GM23338 (cell line): ENCODE measurements at regions not wholly inside any gene's neighbourhood (a gene's known extent, or its start where the extent isn't known, plus 50 kb on each side); places are given as distances from the start of the nearest gene placed in this dataset.

Source experiments
- ATAC-seq: fragments of 200-7000 bp; cut with Tn5 transposase; 3 replicates; pipeline ENCODE4 v1.9.1; 2020
- DNase-seq: peaks from one replicate; pipeline ENCODE4 v3.0.0-alpha.2; 2015; ENCODE audit warnings: low spot score
- H2AFZ ChIP-seq: fragments of 200-600 bp; sonication (generic); 2 replicates; pipeline ENCODE4 v1.8.0; 2016; ENCODE audit warnings: antibody characterized with exemption, mild to moderate bottlenecking, moderate library complexity
- H3F3A ChIP-seq: fragments of 200-600 bp; sonication (generic); replicated peaks from 2 replicates; pipeline ENCODE4 v1.8.0; 2017; ENCODE audit warnings: antibody characterized with exemption, mixed run types, low read depth
- H3K27ac ChIP-seq: fragments of 200-600 bp; sonication (generic); 2 replicates; pipeline ENCODE4 v1.6.1; 2016; ENCODE audit warnings: low read depth
- H3K27me3 ChIP-seq: fragments of 200-600 bp; sonication (generic); 2 replicates; pipeline ENCODE4 v1.8.0; 2016; ENCODE audit warnings: mild to moderate bottlenecking, mixed run types, moderate library complexity; ENCODE audit not compliant: insufficient read depth
- H3K36me3 ChIP-seq: fragments of 200-600 bp; sonication (generic); 2 replicates; pipeline ENCODE4 v1.8.0; 2016; ENCODE audit warnings: mild to moderate bottlenecking; ENCODE audit not compliant: insufficient read depth
- H3K4me1 ChIP-seq: fragments of 200-600 bp; sonication (generic); 2 replicates; pipeline ENCODE4 v1.8.0; 2016; ENCODE audit warnings: mild to moderate bottlenecking, moderate library complexity; ENCODE audit not compliant: insufficient read depth
- H3K4me2 ChIP-seq: fragments of 200-600 bp; sonication (generic); 2 replicates; pipeline ENCODE4 v1.7.1; 2017; ENCODE audit warnings: mixed run types
- H3K4me3 ChIP-seq: fragments of 200-600 bp; sonication (generic); 2 replicates; pipeline ENCODE4 v1.6.1; 2016; ENCODE audit warnings: mixed run types
- H3K79me2 ChIP-seq: fragments of 200-600 bp; sonication (generic); replicated peaks from 2 replicates; pipeline ENCODE4 v1.8.0; 2017; ENCODE audit warnings: mild to moderate bottlenecking; ENCODE audit not compliant: insufficient read depth
- H3K9me2 ChIP-seq: fragments of 200-600 bp; sonication (generic); 2 replicates; pipeline ENCODE4 v1.8.0; 2017; ENCODE audit not compliant: insufficient read depth
- H4K20me1 ChIP-seq: fragments of 200-600 bp; sonication (generic); replicated peaks from 2 replicates; pipeline ENCODE4 v1.8.0; 2017; ENCODE audit warnings: mild to moderate bottlenecking; ENCODE audit not compliant: insufficient read depth
- H3K27ac Mint-ChIP-seq: 2 replicates; pipeline ENCODE4 v1.8.0; 2020; ENCODE audit warnings: inconsistent platforms, mild to moderate bottlenecking, moderate library complexity, mixed read lengths
- H3K27me3 Mint-ChIP-seq: 3 replicates; pipeline ENCODE4 v1.8.0; 2022; ENCODE audit warnings: low read depth, mild to moderate bottlenecking, moderate library complexity, mixed read lengths, inconsistent platforms; ENCODE audit not compliant: insufficient read depth, poor library complexity
- H3K36me3 Mint-ChIP-seq: 3 replicates; pipeline ENCODE4 v1.8.0; 2021; ENCODE audit warnings: low read depth, mild to moderate bottlenecking, inconsistent platforms, moderate library complexity, mixed read lengths
- H3K4me1 Mint-ChIP-seq: 3 replicates; pipeline ENCODE4 v1.8.0; 2020; ENCODE audit warnings: mild to moderate bottlenecking, inconsistent platforms, mixed read lengths
- H3K4me3 Mint-ChIP-seq: 3 replicates; pipeline ENCODE4 v1.8.0; 2021; ENCODE audit warnings: moderate library complexity, mild to moderate bottlenecking, inconsistent platforms, mixed read lengths
- H3K9me3 Mint-ChIP-seq: 3 replicates; pipeline ENCODE4 v1.8.0; 2020; ENCODE audit warnings: moderate library complexity, mild to moderate bottlenecking, inconsistent platforms, mixed read lengths
- CREB1 ChIP-seq: fragments of 250-450 bp; sonication (Bioruptor Pico); IDR thresholded peaks from 2 replicates; pipeline ENCODE4 v1.5.0; 2020; ENCODE audit warnings: low read depth, mild to moderate bottlenecking, moderate library complexity
- CTCF ChIP-seq, 2 experiments: fragments of 200-600 bp in 1 of 2; sonication (generic) in 1 of 2; conservative IDR thresholded peaks; 2 replicates each; pipeline versions ENCODE4 v1.5.1 to v1.6.1; 2016 to 2017; ENCODE audit warnings: antibody characterized with exemption in 2 of 2, low read depth in 2 of 2, mild to moderate bottlenecking in 2 of 2, moderate library complexity in 1 of 2
- ETS1 ChIP-seq: IDR thresholded peaks from 2 replicates; pipeline ENCODE4 v1.6.1; 2016; ENCODE audit warnings: antibody characterized with exemption
- EZH2 ChIP-seq: fragments of 200-600 bp; sonication (generic); IDR thresholded peaks from one replicate; pipeline ENCODE4 v1.8.0; 2017; ENCODE audit warnings: antibody characterized with exemption, mild to moderate bottlenecking, low read depth; ENCODE audit not compliant: unreplicated experiment
- EZH2phosphoT487 ChIP-seq: fragments of 200-600 bp; sonication (generic); IDR thresholded peaks from one replicate; pipeline ENCODE4 v1.8.1; 2018; ENCODE audit warnings: antibody characterized with exemption; ENCODE audit not compliant: unreplicated experiment
- JUNB ChIP-seq: IDR thresholded peaks from one replicate; pipeline ENCODE4 v1.6.1; 2016; ENCODE audit warnings: antibody characterized with exemption; ENCODE audit not compliant: unreplicated experiment
- POLR2AphosphoS5 ChIP-seq: IDR thresholded peaks from 2 replicates; pipeline ENCODE4 v1.6.1; 2016; ENCODE audit warnings: antibody characterized with exemption, low read depth
- STAT1 ChIP-seq: IDR thresholded peaks from one replicate; pipeline ENCODE4 v1.6.1; 2016; ENCODE audit warnings: antibody characterized with exemption; ENCODE audit not compliant: unreplicated experiment
- ZNF114 ChIP-seq: fragments of 250-450 bp; sonication (Bioruptor Pico); IDR thresholded peaks from 2 replicates; pipeline ENCODE4 v1.5.0; 2020; ENCODE audit warnings: mild to moderate bottlenecking, moderate library complexity
- ZNF331 ChIP-seq: fragments of 250-450 bp; sonication (Bioruptor Pico); IDR thresholded peaks from 2 replicates; pipeline ENCODE4 v1.5.0; 2020; ENCODE audit warnings: low read depth, mild to moderate bottlenecking, moderate library complexity
- TF ChIP-seq, protein P1 (sequence below): IDR thresholded peaks from one replicate; pipeline ENCODE4 v1.6.1; 2018; ENCODE audit warnings: antibody characterized with exemption; ENCODE audit not compliant: unreplicated experiment
- TF ChIP-seq, protein P2 (sequence below): fragments of 250-450 bp; sonication (Bioruptor Pico); IDR thresholded peaks from 2 replicates; pipeline ENCODE4 v1.5.0; 2020; ENCODE audit warnings: mild to moderate bottlenecking, moderate library complexity

DNA sequence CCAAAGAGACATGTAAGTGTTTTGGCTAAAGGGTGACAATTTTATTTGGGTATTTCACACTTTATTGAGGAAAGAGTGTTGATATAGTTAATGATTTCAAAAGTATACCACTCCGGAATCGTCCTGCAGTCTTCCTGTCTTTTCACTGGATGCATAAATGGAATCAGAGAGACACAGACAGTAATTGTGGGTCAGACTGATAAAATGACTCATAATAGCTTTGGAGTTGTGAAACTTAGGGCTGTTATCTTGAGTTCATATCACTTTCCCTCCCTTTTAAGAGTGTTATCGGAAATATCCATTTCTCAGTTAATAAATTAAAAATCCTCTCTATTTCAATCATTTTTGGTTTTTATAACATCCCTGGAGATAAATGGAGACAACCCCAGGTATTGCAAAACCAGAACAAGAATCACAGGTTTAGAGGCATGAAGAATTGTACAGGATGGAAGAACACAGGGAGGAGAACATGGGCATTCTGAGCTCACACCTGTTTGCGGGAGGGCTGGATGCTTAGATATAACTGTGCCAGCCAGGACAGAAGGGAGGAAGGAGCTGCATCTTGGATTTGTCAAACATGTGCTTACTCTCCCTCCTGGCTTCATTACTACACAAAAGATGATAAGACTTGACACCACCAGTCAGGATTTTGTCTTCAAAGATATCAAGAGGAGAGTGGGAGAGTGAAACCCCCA is 185.4 kb downstream of the LMO4 start (continued):
- TF ChIP-seq STAT1 (no peak), POLR2AphosphoS5 (no peak), ZNF331 (CRISPR knock-in tag) (no peak), EZH2 (no peak), ZNF114 (CRISPR knock-in tag) (no peak), CREB1 (CRISPR knock-in tag) (no peak), JUNB (no peak)
- TF ChIP-seq, protein P1, sequence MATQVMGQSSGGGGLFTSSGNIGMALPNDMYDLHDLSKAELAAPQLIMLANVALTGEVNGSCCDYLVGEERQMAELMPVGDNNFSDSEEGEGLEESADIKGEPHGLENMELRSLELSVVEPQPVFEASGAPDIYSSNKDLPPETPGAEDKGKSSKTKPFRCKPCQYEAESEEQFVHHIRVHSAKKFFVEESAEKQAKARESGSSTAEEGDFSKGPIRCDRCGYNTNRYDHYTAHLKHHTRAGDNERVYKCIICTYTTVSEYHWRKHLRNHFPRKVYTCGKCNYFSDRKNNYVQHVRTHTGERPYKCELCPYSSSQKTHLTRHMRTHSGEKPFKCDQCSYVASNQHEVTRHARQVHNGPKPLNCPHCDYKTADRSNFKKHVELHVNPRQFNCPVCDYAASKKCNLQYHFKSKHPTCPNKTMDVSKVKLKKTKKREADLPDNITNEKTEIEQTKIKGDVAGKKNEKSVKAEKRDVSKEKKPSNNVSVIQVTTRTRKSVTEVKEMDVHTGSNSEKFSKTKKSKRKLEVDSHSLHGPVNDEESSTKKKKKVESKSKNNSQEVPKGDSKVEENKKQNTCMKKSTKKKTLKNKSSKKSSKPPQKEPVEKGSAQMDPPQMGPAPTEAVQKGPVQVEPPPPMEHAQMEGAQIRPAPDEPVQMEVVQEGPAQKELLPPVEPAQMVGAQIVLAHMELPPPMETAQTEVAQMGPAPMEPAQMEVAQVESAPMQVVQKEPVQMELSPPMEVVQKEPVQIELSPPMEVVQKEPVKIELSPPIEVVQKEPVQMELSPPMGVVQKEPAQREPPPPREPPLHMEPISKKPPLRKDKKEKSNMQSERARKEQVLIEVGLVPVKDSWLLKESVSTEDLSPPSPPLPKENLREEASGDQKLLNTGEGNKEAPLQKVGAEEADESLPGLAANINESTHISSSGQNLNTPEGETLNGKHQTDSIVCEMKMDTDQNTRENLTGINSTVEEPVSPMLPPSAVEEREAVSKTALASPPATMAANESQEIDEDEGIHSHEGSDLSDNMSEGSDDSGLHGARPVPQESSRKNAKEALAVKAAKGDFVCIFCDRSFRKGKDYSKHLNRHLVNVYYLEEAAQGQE = no peak

DNA sequence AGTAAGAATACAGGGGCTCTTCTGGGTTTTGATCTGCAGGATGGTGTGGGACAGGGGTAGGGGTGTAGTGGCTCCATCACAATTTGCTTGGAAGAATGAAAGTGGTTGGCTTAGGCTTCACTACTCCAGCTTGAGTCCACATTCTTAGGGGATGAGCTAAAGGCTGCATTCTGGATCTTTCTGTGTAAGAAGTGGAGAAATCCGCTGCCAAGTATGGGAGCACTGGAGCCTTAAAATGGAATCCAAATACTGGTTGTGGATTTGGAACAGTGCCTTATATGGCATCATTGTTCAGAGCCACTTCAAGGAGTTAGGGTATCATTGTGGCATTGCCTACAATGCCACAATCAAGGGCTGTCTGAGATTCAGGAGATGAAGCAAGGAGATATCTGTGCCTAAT is 187.1 kb downstream of the LMO4 start:
- Mint-ChIP-seq H3K4me3 (no peak overlapping the region), H3K27me3 (no peaks in the 10 kb centered on the region)

More for the DNA sequence above, 187.1 kb downstream of the LMO4 start:
- Mint-ChIP-seq H3K27ac (no peak overlapping the region), H3K4me1 (peaks cover 5% of the 10 kb centered on the region; the same call in 2 of the 3 replicates), H3K9me3 (no peaks in the 10 kb centered on the region), H3K36me3 (no peaks in the 10 kb centered on the region)
- ATAC-seq (no peak), DNase-seq (no peak)
- no peak overlapping the region for H3K4me2 ChIP-seq
- TF ChIP-seq, protein P2, sequence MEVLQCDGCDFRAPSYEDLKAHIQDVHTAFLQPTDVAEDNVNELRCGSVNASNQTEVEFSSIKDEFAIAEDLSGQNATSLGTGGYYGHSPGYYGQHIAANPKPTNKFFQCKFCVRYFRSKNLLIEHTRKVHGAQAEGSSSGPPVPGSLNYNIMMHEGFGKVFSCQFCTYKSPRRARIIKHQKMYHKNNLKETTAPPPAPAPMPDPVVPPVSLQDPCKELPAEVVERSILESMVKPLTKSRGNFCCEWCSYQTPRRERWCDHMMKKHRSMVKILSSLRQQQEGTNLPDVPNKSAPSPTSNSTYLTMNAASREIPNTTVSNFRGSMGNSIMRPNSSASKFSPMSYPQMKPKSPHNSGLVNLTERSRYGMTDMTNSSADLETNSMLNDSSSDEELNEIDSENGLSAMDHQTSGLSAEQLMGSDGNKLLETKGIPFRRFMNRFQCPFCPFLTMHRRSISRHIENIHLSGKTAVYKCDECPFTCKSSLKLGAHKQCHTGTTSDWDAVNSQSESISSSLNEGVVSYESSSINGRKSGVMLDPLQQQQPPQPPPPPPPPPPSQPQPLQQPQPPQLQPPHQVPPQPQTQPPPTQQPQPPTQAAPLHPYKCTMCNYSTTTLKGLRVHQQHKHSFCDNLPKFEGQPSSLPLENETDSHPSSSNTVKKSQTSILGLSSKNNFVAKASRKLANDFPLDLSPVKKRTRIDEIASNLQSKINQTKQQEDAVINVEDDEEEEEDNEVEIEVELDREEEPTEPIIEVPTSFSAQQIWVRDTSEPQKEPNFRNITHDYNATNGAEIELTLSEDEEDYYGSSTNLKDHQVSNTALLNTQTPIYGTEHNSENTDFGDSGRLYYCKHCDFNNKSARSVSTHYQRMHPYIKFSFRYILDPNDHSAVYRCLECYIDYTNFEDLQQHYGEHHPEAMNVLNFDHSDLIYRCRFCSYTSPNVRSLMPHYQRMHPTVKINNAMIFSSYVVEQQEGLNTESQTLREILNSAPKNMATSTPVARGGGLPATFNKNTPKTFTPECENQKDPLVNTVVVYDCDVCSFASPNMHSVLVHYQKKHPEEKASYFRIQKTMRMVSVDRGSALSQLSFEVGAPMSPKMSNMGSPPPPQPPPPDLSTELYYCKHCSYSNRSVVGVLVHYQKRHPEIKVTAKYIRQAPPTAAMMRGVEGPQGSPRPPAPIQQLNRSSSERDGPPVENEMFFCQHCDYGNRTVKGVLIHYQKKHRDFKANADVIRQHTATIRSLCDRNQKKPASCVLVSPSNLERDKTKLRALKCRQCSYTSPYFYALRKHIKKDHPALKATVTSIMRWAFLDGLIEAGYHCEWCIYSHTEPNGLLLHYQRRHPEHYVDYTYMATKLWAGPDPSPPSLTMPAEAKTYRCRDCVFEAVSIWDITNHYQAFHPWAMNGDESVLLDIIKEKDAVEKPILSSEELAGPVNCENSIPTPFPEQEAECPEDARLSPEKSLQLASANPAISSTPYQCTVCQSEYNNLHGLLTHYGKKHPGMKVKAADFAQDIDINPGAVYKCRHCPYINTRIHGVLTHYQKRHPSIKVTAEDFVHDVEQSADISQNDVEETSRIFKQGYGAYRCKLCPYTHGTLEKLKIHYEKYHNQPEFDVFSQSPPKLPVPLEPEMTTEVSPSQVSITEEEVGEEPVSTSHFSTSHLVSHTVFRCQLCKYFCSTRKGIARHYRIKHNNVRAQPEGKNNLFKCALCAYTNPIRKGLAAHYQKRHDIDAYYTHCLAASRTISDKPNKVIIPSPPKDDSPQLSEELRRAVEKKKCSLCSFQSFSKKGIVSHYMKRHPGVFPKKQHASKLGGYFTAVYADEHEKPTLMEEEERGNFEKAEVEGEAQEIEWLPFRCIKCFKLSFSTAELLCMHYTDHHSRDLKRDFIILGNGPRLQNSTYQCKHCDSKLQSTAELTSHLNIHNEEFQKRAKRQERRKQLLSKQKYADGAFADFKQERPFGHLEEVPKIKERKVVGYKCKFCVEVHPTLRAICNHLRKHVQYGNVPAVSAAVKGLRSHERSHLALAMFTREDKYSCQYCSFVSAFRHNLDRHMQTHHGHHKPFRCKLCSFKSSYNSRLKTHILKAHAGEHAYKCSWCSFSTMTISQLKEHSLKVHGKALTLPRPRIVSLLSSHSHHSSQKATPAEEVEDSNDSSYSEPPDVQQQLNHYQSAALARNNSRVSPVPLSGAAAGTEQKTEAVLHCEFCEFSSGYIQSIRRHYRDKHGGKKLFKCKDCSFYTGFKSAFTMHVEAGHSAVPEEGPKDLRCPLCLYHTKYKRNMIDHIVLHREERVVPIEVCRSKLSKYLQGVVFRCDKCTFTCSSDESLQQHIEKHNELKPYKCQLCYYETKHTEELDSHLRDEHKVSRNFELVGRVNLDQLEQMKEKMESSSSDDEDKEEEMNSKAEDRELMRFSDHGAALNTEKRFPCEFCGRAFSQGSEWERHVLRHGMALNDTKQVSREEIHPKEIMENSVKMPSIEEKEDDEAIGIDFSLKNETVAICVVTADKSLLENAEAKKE = no peak
- no peak for TF ChIP-seq CREB1 (CRISPR knock-in tag)
- no peak for TF ChIP-seq ETS1
- TF ChIP-seq EZH2phosphoT487 = no peak
- TF ChIP-seq CTCF (conservative IDR thresholded peaks at IDR 0.05; ENCODE audit: low read depth in 2 of 2) = no peak
- TF ChIP-seq EZH2 = no peak
- TF ChIP-seq POLR2AphosphoS5 = no peak
- H4K20me1 ChIP-seq = no peaks in the 10 kb centered on the region
- no peaks in the 10 kb centered on the region for H3K79me2 ChIP-seq
- no peaks in the 10 kb centered on the region for H3K36me3 ChIP-seq
- no peak overlapping the region for H2AFZ ChIP-seq
- H3K4me1 ChIP-seq = no peaks in the 10 kb centered on the region
- peaks cover 11% of the 10 kb centered on the region; the same call in 1 of the 2 replicates for H3K9me2 ChIP-seq
- H3F3A ChIP-seq = no peaks in the 10 kb centered on the region
- H3K27me3 ChIP-seq = no peaks in the 10 kb centered on the region
- no peak overlapping the region for H3K4me3 ChIP-seq
- no peak overlapping the region for H3K27ac ChIP-seq
